Panc1 (cell line): ENCODE measurements at regions not wholly inside any gene's neighbourhood (a gene's known extent, or its start where the extent isn't known, plus 50 kb on each side); places are given as distances from the start of the nearest gene placed in this dataset.

Experiments used
- TF ChIP-seq, protein P1 (sequence below): fragments of 450-650 bp; IDR thresholded peaks from 2 replicates; pipeline ENCODE4 v1.5.1; 2017; ENCODE audit warnings: mild to moderate bottlenecking
- TF ChIP-seq, protein P2 (sequence below), 2 experiments: IDR thresholded peaks; 2 replicates each; pipeline ENCODE4 v1.6.1; 2011 to 2012; ENCODE audit warnings: low read depth in 2 of 2, control low read depth in 1 of 2, low read length in 1 of 2, mild to moderate bottlenecking in 1 of 2, moderate library complexity in 1 of 2; ENCODE audit not compliant: insufficient read depth in 1 of 2

- TF ChIP-seq, protein P1, sequence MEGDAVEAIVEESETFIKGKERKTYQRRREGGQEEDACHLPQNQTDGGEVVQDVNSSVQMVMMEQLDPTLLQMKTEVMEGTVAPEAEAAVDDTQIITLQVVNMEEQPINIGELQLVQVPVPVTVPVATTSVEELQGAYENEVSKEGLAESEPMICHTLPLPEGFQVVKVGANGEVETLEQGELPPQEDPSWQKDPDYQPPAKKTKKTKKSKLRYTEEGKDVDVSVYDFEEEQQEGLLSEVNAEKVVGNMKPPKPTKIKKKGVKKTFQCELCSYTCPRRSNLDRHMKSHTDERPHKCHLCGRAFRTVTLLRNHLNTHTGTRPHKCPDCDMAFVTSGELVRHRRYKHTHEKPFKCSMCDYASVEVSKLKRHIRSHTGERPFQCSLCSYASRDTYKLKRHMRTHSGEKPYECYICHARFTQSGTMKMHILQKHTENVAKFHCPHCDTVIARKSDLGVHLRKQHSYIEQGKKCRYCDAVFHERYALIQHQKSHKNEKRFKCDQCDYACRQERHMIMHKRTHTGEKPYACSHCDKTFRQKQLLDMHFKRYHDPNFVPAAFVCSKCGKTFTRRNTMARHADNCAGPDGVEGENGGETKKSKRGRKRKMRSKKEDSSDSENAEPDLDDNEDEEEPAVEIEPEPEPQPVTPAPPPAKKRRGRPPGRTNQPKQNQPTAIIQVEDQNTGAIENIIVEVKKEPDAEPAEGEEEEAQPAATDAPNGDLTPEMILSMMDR: no peak
- TF ChIP-seq, protein P2, sequence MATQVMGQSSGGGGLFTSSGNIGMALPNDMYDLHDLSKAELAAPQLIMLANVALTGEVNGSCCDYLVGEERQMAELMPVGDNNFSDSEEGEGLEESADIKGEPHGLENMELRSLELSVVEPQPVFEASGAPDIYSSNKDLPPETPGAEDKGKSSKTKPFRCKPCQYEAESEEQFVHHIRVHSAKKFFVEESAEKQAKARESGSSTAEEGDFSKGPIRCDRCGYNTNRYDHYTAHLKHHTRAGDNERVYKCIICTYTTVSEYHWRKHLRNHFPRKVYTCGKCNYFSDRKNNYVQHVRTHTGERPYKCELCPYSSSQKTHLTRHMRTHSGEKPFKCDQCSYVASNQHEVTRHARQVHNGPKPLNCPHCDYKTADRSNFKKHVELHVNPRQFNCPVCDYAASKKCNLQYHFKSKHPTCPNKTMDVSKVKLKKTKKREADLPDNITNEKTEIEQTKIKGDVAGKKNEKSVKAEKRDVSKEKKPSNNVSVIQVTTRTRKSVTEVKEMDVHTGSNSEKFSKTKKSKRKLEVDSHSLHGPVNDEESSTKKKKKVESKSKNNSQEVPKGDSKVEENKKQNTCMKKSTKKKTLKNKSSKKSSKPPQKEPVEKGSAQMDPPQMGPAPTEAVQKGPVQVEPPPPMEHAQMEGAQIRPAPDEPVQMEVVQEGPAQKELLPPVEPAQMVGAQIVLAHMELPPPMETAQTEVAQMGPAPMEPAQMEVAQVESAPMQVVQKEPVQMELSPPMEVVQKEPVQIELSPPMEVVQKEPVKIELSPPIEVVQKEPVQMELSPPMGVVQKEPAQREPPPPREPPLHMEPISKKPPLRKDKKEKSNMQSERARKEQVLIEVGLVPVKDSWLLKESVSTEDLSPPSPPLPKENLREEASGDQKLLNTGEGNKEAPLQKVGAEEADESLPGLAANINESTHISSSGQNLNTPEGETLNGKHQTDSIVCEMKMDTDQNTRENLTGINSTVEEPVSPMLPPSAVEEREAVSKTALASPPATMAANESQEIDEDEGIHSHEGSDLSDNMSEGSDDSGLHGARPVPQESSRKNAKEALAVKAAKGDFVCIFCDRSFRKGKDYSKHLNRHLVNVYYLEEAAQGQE (IDR thresholded peaks at IDR 0.05; ENCODE audit: insufficient read depth in 1 of 2, low read depth in 2 of 2, low read length in 1 of 2): no peak
Observed at GRCh38 chr4:156228676-156229075, 275.0 kb upstream of the CTSO start.
